ENCODE measurements at regions not wholly inside any gene's neighbourhood (a gene's known extent, or its start where the extent isn't known, plus 50 kb on each side); places are given as distances from the start of the nearest gene placed in this dataset.
"Not testable (repeated sequence)": the region's sequence is repeated elsewhere in the genome, so short reads cannot be mapped to it uniquely, and the experiment has no call there.

- DNase-seq (ENCODE audit: low read depth in 2 of 2) = no peak
These were observed 564.2 kb upstream of the MIR17HG start for GRCh38 chr13:90783273-90783672.

- no peak for DNase-seq (ENCODE audit: low read depth in 2 of 2)
These were observed 560.5 kb upstream of the MIR17HG start for GRCh38 chr13:90787007-90787406.

GRCh38 chr13:90792335-90792734, 555.2 kb upstream of the MIR17HG start:
- no peak for DNase-seq (ENCODE audit: low read depth in 2 of 2)

GRCh38 chr13:90793261-90793820, 554.1 kb upstream of the MIR17HG start:
- DNase-seq (ENCODE audit: low read depth in 2 of 2) = no peak

- no peak for DNase-seq (ENCODE audit: low read depth in 2 of 2)
These were observed 551.0 kb upstream of the MIR17HG start for GRCh38 chr13:90796474-90796873.

GRCh38 chr13:90797335-90797734, 550.2 kb upstream of the MIR17HG start:
- no peak for DNase-seq (ENCODE audit: low read depth in 2 of 2)

- no peak for DNase-seq (ENCODE audit: low read depth in 2 of 2)
These were observed 549.1 kb upstream of the MIR17HG start for GRCh38 chr13:90798381-90798780.

- no peak for DNase-seq (ENCODE audit: low read depth in 2 of 2)
These were observed 547.3 kb upstream of the MIR17HG start for GRCh38 chr13:90800082-90800746.

- DNase-seq (ENCODE audit: low read depth in 2 of 2) = no peak
These were observed 545.9 kb upstream of the MIR17HG start for GRCh38 chr13:90801621-90802020.

GRCh38 chr13:90803210-90803609, 544.3 kb upstream of the MIR17HG start:
- no peak for DNase-seq (ENCODE audit: low read depth in 2 of 2)

- no peak for DNase-seq (ENCODE audit: low read depth in 2 of 2)
These were observed 541.4 kb upstream of the MIR17HG start for GRCh38 chr13:90806016-90806615.

- no peak for DNase-seq (ENCODE audit: low read depth in 2 of 2)
These were observed 540.6 kb upstream of the MIR17HG start for GRCh38 chr13:90806892-90807291.

GRCh38 chr13:90808838-90809237, 538.6 kb upstream of the MIR17HG start:
- DNase-seq (ENCODE audit: low read depth in 2 of 2) = no peak

- no peak for DNase-seq (ENCODE audit: low read depth in 2 of 2)
These were observed 523.5 kb upstream of the MIR17HG start for GRCh38 chr13:90824032-90824431.

- DNase-seq (ENCODE audit: low read depth in 2 of 2) = no peak
These were observed 520.8 kb upstream of the MIR17HG start for GRCh38 chr13:90826688-90827087.

GRCh38 chr13:90830782-90831181, 516.7 kb upstream of the MIR17HG start:
- no peak for DNase-seq (ENCODE audit: low read depth in 2 of 2)

- no peak for DNase-seq (ENCODE audit: low read depth in 2 of 2)
These were observed 513.5 kb upstream of the MIR17HG start for GRCh38 chr13:90833951-90834350.

- DNase-seq (ENCODE audit: low read depth in 2 of 2) = no peak
These were observed 512.8 kb upstream of the MIR17HG start for GRCh38 chr13:90834700-90835099.

GRCh38 chr13:90835826-90836225, 511.7 kb upstream of the MIR17HG start:
- DNase-seq (ENCODE audit: low read depth in 2 of 2) = no peak

- DNase-seq (ENCODE audit: low read depth in 2 of 2) = no peak
These were observed 509.0 kb upstream of the MIR17HG start for GRCh38 chr13:90838317-90838960.

GRCh38 chr13:90839061-90839460, 508.4 kb upstream of the MIR17HG start:
- DNase-seq (ENCODE audit: low read depth in 2 of 2) = no peak

- DNase-seq (ENCODE audit: low read depth in 2 of 2) = no peak
These were observed 500.6 kb upstream of the MIR17HG start for GRCh38 chr13:90846936-90847335.

GRCh38 chr13:90853666-90854065, 493.8 kb upstream of the MIR17HG start:
- DNase-seq (ENCODE audit: low read depth in 2 of 2) = not testable (repeated sequence)

Measured in activated CD4-positive, alpha-beta T cell treated with anti-CD3 and anti-CD28 coated beads for 24 hours (primary cell).